Osteocyte (in vitro differentiated cells): ENCODE measurements at regions not wholly inside any gene's neighbourhood (a gene's known extent, or its start where the extent isn't known, plus 50 kb on each side); places are given as distances from the start of the nearest gene placed in this dataset.
"Not testable (repeated sequence)": the region's sequence is repeated elsewhere in the genome, so short reads cannot be mapped to it uniquely, and the experiment has no call there.

Source experiments
- DNase-seq: peaks from one replicate; pipeline ENCODE4 v3.0.0; 2021; ENCODE audit warnings: mixed read lengths; ENCODE audit not compliant: unreplicated experiment; ENCODE audit errors: extremely low spot score
- H3K27ac Mint-ChIP-seq: one replicate; pipeline ENCODE4 v1.8.0; 2021; ENCODE audit warnings: mild to moderate bottlenecking, mixed read lengths; ENCODE audit not compliant: unreplicated experiment
- H3K27me3 Mint-ChIP-seq: one replicate; pipeline ENCODE4 v1.8.0; 2021; ENCODE audit warnings: mixed read lengths; ENCODE audit not compliant: unreplicated experiment
- H3K36me3 Mint-ChIP-seq: one replicate; pipeline ENCODE4 v1.8.0; 2021; ENCODE audit warnings: mixed read lengths; ENCODE audit not compliant: unreplicated experiment
- H3K4me1 Mint-ChIP-seq: one replicate; pipeline ENCODE4 v1.8.0; 2021; ENCODE audit warnings: mixed read lengths; ENCODE audit not compliant: unreplicated experiment
- H3K4me3 Mint-ChIP-seq: one replicate; pipeline ENCODE4 v1.8.0; 2021; ENCODE audit warnings: mild to moderate bottlenecking, moderate library complexity, mixed read lengths; ENCODE audit not compliant: unreplicated experiment
- H3K9me3 Mint-ChIP-seq: one replicate; pipeline ENCODE4 v1.8.0; 2021; ENCODE audit warnings: mixed read lengths; ENCODE audit not compliant: unreplicated experiment
- TF ChIP-seq, protein P1 (sequence below): fragments of 200-600 bp; sonication (generic); IDR thresholded peaks from 2 replicates; pipeline ENCODE4 v1.5.0; 2021; ENCODE audit warnings: antibody characterized with exemption, mild to moderate bottlenecking, moderate library complexity

DNA sequence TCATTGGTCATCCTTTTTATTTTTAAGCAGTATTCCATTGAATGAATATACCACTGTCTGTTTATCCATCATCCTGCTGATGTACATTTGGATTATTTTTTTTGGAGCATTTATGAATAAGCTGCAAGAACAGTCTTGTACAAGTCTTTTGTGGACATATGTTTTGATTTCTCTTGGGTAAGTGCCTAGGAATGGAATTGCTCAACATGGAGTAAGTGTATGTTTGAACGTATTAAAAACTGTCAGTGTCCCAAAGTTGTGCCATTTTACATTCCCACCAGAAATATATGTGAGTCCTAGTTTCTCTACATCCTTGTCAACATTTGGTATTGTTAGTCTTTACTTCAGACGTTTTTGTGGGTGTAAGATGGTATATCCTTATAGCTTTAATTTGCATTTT, 287.0 kb upstream of the POF1B start:
- Mint-ChIP-seq H3K4me3 (no peak overlapping the region), H3K27me3 (no peaks in the 10 kb centered on the region), H3K4me1 (no peaks in the 10 kb centered on the region), H3K9me3 (peaks cover 23% of the 10 kb centered on the region), H3K27ac (no peak overlapping the region), H3K36me3 (no peaks in the 10 kb centered on the region)
- TF ChIP-seq, protein P1, sequence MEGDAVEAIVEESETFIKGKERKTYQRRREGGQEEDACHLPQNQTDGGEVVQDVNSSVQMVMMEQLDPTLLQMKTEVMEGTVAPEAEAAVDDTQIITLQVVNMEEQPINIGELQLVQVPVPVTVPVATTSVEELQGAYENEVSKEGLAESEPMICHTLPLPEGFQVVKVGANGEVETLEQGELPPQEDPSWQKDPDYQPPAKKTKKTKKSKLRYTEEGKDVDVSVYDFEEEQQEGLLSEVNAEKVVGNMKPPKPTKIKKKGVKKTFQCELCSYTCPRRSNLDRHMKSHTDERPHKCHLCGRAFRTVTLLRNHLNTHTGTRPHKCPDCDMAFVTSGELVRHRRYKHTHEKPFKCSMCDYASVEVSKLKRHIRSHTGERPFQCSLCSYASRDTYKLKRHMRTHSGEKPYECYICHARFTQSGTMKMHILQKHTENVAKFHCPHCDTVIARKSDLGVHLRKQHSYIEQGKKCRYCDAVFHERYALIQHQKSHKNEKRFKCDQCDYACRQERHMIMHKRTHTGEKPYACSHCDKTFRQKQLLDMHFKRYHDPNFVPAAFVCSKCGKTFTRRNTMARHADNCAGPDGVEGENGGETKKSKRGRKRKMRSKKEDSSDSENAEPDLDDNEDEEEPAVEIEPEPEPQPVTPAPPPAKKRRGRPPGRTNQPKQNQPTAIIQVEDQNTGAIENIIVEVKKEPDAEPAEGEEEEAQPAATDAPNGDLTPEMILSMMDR: no peak
- no peak for DNase-seq

DNA sequence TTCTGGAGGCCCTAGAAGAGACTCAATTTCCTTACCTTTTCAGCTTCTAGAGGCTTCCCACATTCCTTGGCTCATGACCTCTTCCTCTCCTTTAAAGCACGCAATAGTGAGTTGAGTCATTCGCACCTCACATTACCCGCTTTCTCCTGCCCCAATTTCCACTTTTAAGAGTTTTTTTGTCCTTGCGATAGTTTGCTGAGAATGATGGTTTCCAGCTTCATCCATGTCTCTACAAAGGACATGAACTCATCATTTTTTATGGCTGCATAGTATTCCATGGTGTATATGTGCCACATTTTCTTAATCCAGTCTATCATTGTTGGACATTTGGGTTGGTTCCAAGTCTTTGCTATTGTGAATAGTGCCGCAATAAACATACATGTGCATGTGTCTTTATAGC, 284.5 kb upstream of the POF1B start:
- not testable (repeated sequence) for H3K27ac Mint-ChIP-seq, H3K36me3 Mint-ChIP-seq, H3K27me3 Mint-ChIP-seq, H3K4me1 Mint-ChIP-seq, DNase-seq, H3K4me3 Mint-ChIP-seq
- peaks cover 24% of the 10 kb centered on the region for H3K9me3 Mint-ChIP-seq

DNA sequence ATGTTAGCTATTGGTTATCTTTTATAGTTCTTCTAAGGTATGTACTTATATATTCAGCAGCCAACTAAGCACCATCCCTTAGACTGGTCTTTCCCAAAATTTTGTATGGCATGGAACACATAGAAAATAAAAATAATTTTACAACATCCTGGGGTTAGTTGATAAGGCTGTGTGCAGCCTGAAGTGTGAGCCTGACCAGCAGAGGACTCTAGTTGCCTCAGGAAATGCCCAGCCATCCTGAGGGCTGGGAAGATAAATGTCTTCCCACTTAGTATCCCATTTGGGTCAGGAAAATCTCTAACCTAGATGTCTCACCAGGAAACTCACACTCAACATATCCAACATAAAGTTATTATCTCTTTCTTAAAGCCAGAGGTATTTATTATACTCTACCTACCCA, 251.4 kb upstream of the POF1B start:
- H3K27ac Mint-ChIP-seq: no peak overlapping the region
- no peak overlapping the region for H3K4me3 Mint-ChIP-seq
- TF ChIP-seq, protein P1: no peak
- peaks cover 8% of the 10 kb centered on the region for H3K9me3 Mint-ChIP-seq
- no peaks in the 10 kb centered on the region for H3K36me3 Mint-ChIP-seq
- H3K27me3 Mint-ChIP-seq: no peaks in the 10 kb centered on the region
- DNase-seq: no peak
- H3K4me1 Mint-ChIP-seq: no peaks in the 10 kb centered on the region

DNA sequence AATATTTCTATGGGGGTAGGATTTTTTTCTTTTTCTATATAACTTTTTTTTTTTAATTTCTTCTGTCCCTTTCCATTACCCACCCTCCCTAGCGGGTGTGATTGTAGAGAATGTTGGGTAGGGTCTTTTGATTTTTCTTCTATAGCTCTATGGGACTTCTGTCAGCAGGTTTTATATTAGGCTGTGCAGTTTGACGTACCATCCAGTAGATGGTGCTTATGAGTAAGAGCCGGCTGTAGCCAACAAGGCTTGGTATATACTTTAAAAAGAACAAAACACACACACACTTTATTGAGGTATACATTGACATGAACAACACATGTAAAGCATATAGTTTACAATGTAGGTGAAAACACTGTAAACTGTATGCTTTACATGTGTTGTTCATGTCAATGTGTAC, 247.9 kb upstream of the POF1B start:
- TF ChIP-seq, protein P1: peak; percentile 33
- H3K9me3 Mint-ChIP-seq: peaks cover 21% of the 10 kb centered on the region
- H3K27me3 Mint-ChIP-seq: no peaks in the 10 kb centered on the region
- no peaks in the 10 kb centered on the region for H3K36me3 Mint-ChIP-seq
- H3K4me1 Mint-ChIP-seq: no peaks in the 10 kb centered on the region
- no peak overlapping the region for H3K4me3 Mint-ChIP-seq
- no peak for DNase-seq
- no peak overlapping the region for H3K27ac Mint-ChIP-seq

DNA sequence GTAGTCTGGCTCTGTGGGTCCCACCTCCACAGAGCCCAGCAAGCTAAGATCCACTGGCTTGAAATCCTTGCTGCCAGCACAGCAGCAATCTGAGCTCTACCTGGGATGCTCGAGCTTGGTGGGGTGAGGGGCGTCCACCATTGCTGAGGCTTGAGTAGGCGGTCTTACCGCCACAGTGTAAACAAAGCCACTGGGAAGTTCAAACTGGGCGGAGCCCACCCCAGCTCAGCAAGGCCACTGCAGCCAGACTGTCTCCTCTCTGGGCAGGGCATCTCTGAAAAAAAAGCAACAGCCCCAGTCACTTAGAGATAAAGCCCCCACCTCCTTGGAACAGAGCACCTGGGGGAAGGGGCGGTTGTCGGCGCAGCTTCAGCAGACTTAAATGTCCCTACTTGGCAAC, 243.2 kb upstream of the POF1B start:
- no peak for DNase-seq
- no peaks in the 10 kb centered on the region for H3K27me3 Mint-ChIP-seq
- TF ChIP-seq, protein P1: no peak
- H3K4me3 Mint-ChIP-seq: no peak overlapping the region
- no peak overlapping the region for H3K27ac Mint-ChIP-seq
- peaks cover 31% of the 10 kb centered on the region for H3K9me3 Mint-ChIP-seq
- no peaks in the 10 kb centered on the region for H3K36me3 Mint-ChIP-seq
- H3K4me1 Mint-ChIP-seq: no peaks in the 10 kb centered on the region

DNA sequence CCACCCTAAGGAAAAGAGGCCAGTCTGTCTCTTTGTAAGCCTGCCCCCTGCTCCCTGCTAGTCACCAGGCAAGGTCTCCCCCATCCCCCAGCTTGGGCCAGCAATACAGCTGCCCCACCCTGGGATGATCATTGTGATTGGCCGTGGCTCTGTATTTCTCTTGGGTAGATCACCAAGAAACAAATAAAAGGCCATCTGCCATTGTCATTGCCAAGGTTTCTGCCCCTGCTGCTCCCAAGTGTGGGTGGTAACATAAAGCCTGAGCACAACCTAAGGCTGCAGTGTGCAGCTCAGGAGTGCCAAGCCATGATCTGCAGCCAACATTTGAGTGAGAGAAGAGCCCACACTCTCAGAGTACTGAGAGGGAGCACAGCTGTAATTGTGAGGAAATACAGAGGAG, 241.0 kb upstream of the POF1B start:
- Mint-ChIP-seq H3K27me3 (no peaks in the 10 kb centered on the region), H3K4me1 (no peaks in the 10 kb centered on the region), H3K4me3 (no peak overlapping the region), H3K36me3 (no peaks in the 10 kb centered on the region), H3K27ac (no peak overlapping the region), H3K9me3 (peaks cover 25% of the 10 kb centered on the region)
- no peak for DNase-seq
- TF ChIP-seq, protein P1: no peak
